ENCODE measurements at regions not wholly inside any gene's neighbourhood (a gene's known extent, or its start where the extent isn't known, plus 50 kb on each side); places are given as distances from the start of the nearest gene placed in this dataset.

- DNase-seq = no peak
These were observed 509.0 kb downstream of the OLFM4 start for GRCh38 chr13:53537586-53537985.

- DNase-seq = no peak
These were observed 516.8 kb downstream of the OLFM4 start for GRCh38 chr13:53545340-53545941.

GRCh38 chr13:53560556-53560955 is 531.9 kb downstream of the OLFM4 start:
- no peak for DNase-seq

DNA sequence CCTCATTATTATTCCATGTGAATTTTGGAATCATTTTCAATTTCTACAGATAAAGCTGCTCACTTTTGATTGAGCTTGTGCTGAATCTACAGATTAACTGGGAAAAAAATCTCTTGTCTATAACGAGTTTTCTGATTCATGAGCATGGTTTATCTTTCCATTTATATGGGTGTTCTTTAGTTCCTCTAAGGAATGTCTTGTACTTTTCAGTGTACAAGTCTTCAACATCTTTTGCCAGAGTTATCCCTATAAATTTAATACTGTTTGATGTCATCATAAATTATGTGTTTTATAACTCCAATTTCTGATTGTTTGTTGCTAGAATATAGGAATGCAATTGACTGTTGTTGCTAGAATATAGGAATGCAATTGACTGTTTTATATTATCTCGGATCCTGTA is 533.8 kb downstream of the OLFM4 start:
- no peak for DNase-seq

GRCh38 chr13:53568491-53568890 is 539.9 kb downstream of the OLFM4 start:
- DNase-seq = no peak

DNA sequence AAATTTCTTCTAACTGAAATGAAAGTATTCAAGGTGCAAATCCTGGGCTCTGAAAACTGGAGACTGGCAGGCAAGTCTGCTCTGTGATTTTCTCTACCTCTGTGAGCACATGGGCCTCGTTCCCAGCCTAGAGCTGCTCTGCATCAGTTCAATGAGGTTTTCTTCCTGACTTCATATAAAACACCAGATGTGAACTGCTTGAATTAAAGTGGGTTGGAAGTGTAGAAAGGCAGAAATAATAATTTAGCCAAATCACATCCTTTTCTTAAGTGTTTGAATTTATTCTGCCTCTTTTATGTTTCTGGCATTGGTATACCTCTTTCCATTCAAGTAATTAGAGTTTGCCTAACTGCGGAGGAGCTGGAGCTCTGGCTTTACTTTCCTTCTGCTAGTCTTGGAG is 540.8 kb downstream of the OLFM4 start:
- DNase-seq = no peak

DNA sequence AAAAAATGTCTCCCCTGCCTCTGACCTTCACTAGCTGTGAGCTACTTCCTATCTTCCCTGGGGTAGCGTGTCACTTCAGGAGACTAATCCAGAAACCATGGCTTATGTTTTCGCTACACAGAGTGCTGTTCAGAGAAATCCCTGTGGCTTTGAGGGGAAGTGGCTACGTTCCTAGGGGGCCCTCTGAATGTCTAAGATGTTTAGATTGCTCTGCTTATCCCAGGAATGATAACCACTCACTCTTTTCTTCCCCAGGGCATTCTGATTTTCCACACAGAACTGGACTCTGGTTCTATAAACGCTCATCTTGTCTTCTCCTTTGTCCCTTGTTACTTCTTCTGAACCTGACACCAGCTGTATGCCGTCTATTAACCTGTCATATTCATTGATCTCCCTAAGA is 572.5 kb downstream of the OLFM4 start:
- no peak for DNase-seq

GRCh38 chr13:53605326-53605725 is 576.7 kb downstream of the OLFM4 start:
- no peak for DNase-seq

DNA sequence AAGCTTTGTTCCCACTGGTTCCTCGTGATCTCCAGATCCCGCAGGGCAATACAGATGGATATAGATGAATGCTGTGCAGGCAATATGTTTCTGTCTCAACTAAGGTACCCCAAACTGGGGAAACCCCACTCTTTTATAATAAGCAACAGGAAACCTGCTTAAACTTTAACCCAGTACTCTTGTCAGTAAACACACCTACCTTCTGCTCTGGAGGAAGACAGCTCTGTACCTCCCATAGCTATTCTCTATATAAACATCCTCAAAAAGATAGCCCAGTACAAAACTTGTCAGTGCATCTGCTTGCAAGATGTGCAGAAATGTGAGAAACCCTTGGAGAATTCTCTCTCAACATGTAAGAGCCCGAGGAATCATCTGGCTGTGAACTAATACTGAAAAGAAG is 583.6 kb downstream of the OLFM4 start:
- no peak for DNase-seq

- DNase-seq = no peak
These were observed 593.8 kb downstream of the OLFM4 start for GRCh38 chr13:53622456-53622855.

DNA sequence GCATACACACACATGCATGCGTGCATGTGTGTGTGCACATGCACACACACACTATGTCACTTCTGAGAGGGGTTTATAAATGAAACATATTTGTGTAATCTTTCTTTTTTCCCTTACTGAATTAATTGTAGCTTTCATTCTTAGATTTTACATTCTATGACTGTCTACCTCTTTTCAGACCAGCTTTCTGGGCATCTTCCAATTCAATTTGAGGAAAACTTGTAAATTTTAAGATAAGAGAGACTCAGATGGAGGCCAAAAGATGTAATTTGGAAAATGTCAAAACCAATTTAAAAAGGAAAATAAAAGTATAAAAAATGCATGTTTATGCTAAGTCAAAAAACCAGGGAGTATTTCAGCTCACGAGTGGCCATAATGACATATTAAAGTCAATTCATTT is 594.5 kb downstream of the OLFM4 start:
- DNase-seq = no peak

DNA sequence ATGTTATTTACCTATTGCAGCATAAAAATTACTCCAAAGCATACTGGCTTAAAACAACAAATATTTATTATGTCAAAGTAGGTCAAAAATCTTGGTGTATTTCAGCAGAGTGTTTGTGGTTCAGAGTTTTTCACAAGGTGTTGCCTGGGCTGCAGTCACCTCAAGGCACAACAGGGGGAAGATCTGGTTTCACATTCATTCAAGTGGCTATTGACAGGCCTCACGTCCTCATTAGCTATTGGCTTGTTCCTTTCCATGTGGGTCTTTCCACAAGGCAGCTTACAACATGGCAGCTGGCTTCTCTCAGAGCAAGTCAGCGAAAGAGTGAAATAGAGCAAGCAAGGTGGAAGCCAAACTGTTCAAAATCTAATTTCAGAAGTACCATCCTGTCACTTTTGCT is 602.9 kb downstream of the OLFM4 start:
- no peak for DNase-seq

GRCh38 chr13:53638040-53638439 is 609.4 kb downstream of the OLFM4 start:
- no peak for DNase-seq

DNA sequence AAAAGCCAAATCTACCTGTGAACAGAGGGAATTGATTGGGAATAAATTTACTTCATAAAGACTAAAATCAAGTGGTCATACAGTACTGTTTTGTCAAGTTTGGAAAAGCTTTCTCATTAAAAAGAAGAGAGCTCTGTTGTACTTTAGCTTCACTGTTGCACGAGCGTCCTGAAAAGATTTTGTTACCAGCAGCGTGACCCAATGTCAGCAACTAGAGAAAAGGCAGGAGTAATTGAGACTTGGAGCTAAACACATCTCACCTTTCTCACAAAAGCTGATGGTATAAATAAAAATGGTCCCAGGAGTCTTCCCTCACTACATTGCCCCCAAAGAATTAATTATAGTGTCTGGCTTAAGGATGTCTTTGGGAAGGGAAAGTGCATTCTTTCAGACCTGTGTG is 613.7 kb downstream of the OLFM4 start:
- no peak for DNase-seq

DNA sequence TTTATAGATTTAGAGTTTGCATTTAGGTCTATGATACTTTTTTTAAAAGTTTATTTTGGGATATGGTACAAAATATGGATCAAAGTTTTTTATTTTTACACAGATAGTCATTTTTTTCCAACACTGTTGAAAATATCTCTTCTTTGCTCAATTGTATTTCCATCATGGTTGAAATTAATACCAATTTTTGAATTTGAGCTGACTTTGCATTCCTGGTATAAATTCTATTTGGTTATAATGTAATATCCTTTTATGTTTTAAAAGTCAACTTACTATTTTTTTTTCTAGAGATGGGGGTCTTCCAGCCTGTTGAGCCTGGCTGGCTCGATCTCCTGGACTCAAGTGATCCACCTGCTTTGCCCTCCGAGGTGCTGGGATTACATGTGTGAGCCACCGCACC is 620.1 kb downstream of the OLFM4 start:
- DNase-seq = no peak

GRCh38 chr13:53672005-53672404 is 643.4 kb downstream of the OLFM4 start:
- no peak for DNase-seq

DNA sequence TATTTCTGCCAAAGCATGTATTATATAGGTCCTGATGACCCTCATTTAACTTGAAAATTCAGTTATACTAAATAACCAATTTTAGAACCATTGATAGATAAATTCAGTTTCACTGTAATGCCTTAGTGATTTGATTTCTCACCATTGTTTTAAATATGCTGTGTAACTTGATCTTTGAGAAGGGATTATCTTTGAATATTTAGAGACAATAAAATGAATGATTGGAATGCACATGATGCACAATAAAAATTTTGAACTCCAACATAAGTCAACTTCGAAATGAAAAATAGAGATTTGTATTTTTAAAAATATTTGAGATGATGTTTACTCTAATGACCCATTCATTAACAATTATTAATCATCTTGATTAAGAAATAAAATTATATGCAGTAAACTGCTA is 654.5 kb downstream of the OLFM4 start:
- DNase-seq = no peak

GRCh38 chr13:53683608-53684007 is 655.0 kb downstream of the OLFM4 start:
- no peak for DNase-seq

DNA sequence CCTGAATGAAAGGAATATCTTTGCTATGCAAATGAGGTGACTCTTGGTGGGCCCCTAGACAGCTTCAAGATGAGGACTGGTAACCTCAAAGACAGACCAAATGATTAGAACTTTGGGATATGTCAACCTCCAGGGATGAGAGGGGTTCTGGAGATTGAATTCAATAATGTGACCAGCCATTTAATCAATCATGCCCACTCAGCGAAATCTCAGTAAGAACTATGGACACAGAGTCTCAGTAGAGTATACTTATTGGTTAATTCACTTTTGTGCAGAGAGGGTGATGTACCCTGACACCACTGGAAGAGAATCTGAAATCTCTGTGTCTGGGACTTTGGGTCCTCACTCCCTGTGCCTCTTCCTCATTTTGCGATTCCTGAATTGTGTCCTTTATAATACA is 662.8 kb downstream of the OLFM4 start:
- no peak for DNase-seq

DNA sequence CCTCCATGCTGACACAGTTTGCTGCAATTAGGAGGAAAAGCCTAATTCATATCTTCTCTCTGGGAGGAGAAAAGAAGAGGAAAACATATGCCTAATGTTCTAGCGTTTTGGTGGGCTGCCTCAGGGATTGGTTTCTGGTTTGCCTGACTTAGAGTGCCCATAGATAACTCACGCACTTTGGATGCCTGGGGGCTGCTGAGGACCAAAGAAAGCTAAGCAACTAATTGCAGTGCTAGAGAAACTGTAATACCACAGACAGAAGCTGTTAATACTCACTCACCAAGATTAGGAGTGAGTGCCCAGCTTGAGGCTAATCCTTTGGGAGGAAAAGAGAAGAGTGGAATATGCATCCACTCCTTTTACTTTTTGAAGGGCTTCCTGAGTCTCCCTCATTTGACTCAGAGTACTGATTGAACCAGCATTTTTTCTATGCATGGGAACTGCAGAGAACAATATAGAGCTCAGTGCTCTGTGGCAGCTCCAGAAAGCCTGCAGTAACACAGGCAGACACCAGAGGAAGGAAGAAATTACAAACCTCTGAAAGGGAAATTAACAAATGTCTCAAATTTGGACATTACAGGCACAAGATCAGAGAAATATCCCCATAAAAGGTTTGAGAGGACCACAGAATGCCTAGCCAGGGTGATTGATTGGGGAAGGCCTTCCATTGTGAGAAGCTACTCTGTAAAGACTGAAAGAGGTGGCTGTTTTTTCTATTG is 666.4 kb downstream of the OLFM4 start:
- no peak for DNase-seq

DNA sequence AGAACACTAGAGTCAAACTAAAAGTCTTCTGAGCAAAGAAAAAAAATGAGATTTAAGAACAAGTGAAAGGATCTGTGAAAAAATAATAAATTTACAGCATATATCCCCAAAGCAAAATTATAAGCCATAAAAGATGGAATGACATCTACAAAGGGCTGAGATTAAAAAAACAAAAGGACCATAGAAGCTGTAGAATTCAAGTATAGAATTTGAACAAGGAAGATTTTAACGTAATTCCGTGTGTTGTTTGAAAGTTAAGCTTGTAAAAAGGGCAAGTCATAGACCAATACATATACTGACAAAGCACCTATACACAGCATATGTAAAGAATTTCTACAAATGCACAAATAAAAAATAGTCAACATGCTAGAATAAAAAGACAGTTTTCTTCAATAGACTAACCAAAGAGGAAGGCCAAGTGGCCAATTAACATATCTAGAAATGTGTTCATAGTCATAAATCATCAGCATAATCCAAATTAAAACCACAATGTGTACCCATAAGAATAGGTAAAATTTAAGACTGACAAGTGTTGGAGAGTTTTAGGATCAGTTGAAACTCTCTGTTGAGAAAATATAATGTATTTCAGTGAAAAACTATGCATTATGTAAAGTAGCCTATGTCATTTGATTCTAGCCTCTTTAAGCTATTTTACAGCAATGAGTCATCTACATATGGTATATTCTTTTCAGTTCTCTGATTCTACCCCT is 674.9 kb downstream of the OLFM4 start:
- DNase-seq = no peak

GRCh38 chr13:53719281-53719680 is 690.7 kb downstream of the OLFM4 start:
- no peak for DNase-seq

DNA sequence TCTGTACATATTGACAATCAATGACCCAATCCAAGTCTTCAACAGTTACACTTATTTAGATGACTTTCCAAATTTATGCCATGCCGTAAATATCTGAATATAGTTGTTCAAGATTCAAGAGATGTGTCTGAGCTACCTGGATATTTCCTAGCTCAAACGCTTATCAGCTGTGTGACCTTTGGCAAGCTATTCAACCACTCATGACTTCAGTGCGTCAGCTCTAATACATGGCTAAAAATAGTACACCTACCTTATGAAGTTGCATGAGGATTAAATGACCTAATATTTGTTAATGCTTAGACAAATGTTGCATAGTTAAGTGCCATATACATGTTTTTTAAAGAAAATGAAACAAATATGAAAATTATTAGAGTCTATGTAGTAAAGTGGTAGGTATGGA is 704.1 kb downstream of the OLFM4 start:
- no peak for DNase-seq

- DNase-seq = no peak
These were observed 715.3 kb downstream of the OLFM4 start for GRCh38 chr13:53743906-53744305.
